T-helper 17 cell (primary cell): ENCODE measurements at regions not wholly inside any gene's neighbourhood (a gene's known extent, or its start where the extent isn't known, plus 50 kb on each side); places are given as distances from the start of the nearest gene placed in this dataset.

Experiments used
- ATAC-seq: fragments of 150-1000 bp; cut with Tn5 transposase; 2 replicates; pipeline ENCODE4 v1.10.0; 2021; ENCODE audit warnings: mild to moderate bottlenecking, moderate library complexity
- DNase-seq, 3 donors: peaks; one replicate each; pipeline versions ENCODE4 v3.0.0 to v3.0.0-alpha.2; 2020 to 2021
- H3K9me3 ChIP-seq: one replicate; pipeline ENCODE4 v1.7.0; 2013; ENCODE audit warnings: low read length, mild to moderate bottlenecking; ENCODE audit not compliant: control insufficient read depth, poor library complexity, severe bottlenecking
- H3K27ac Mint-ChIP-seq: one replicate; pipeline ENCODE4 v1.8.0; 2022; ENCODE audit warnings: mild to moderate bottlenecking, moderate library complexity, mixed read lengths
- H3K27me3 Mint-ChIP-seq: one replicate; pipeline ENCODE4 v1.8.0; 2022; ENCODE audit warnings: mixed read lengths
- H3K36me3 Mint-ChIP-seq: one replicate; pipeline ENCODE4 v1.8.0; 2022; ENCODE audit warnings: low read depth, mixed read lengths
- H3K4me1 Mint-ChIP-seq: one replicate; pipeline ENCODE4 v1.8.0; 2022; ENCODE audit warnings: mild to moderate bottlenecking, mixed read lengths
- H3K4me3 Mint-ChIP-seq: one replicate; pipeline ENCODE4 v1.8.0; 2022; ENCODE audit warnings: mild to moderate bottlenecking, moderate library complexity, mixed read lengths

- Mint-ChIP-seq H3K27me3 (peaks cover 14% of the 10 kb centered on the region), H3K36me3 (no peaks in the 10 kb centered on the region)
- no peak for ATAC-seq
Measured at GRCh38 chr2:120785228-120785966, 49.7 kb downstream of the GLI2 start.

GRCh38 chr2:120786038-120786960 is 50.6 kb downstream of the GLI2 start:
- H3K4me3 Mint-ChIP-seq: no peak overlapping the region
- no peak overlapping the region for H3K27ac Mint-ChIP-seq
- H3K27me3 Mint-ChIP-seq: peaks cover 18% of the 10 kb centered on the region
- ATAC-seq (no peak), DNase-seq (no peak)
- no peaks in the 10 kb centered on the region for H3K9me3 ChIP-seq
- H3K36me3 Mint-ChIP-seq: no peaks in the 10 kb centered on the region
- peaks cover 3% of the 10 kb centered on the region for H3K4me1 Mint-ChIP-seq

More at GRCh38 chr2:120785228-120785966, 49.7 kb downstream of the GLI2 start:
- H3K27ac Mint-ChIP-seq: no peak overlapping the region
- no peaks in the 10 kb centered on the region for H3K9me3 ChIP-seq
- H3K4me3 Mint-ChIP-seq: no peak overlapping the region
- no peak for DNase-seq
- H3K4me1 Mint-ChIP-seq: peaks cover 3% of the 10 kb centered on the region

GRCh38 chr2:120787111-120787821 is 51.6 kb downstream of the GLI2 start:
- Mint-ChIP-seq H3K36me3 (no peaks in the 10 kb centered on the region), H3K4me1 (peaks cover 5% of the 10 kb centered on the region), H3K27ac (no peak overlapping the region), H3K27me3 (peaks cover 26% of the 10 kb centered on the region), H3K4me3 (no peak overlapping the region)
- DNase-seq: no peak
- no peak for ATAC-seq
- no peaks in the 10 kb centered on the region for H3K9me3 ChIP-seq

GRCh38 chr2:120787822-120788700 is 52.4 kb downstream of the GLI2 start:
- peaks cover 5% of the 10 kb centered on the region for H3K4me1 Mint-ChIP-seq
- H3K9me3 ChIP-seq: no peaks in the 10 kb centered on the region
- DNase-seq: no peak
- no peak overlapping the region for H3K4me3 Mint-ChIP-seq
- no peak for ATAC-seq
- peaks cover 26% of the 10 kb centered on the region for H3K27me3 Mint-ChIP-seq
- no peaks in the 10 kb centered on the region for H3K36me3 Mint-ChIP-seq
- H3K27ac Mint-ChIP-seq: no peak overlapping the region

GRCh38 chr2:120791243-120791961 is 55.7 kb downstream of the GLI2 start:
- H3K9me3 ChIP-seq: no peaks in the 10 kb centered on the region
- ATAC-seq (no peak), DNase-seq (no peak)
- H3K27ac Mint-ChIP-seq: no peak overlapping the region
- H3K4me3 Mint-ChIP-seq: no peak overlapping the region
- no peaks in the 10 kb centered on the region for H3K36me3 Mint-ChIP-seq
- H3K4me1 Mint-ChIP-seq: peaks cover 4% of the 10 kb centered on the region
- H3K27me3 Mint-ChIP-seq: peaks cover 26% of the 10 kb centered on the region

GRCh38 chr2:120791962-120792297 is 56.3 kb downstream of the GLI2 start:
- no peaks in the 10 kb centered on the region for H3K9me3 ChIP-seq
- H3K27me3 Mint-ChIP-seq: peaks cover 26% of the 10 kb centered on the region
- ATAC-seq (no peak), DNase-seq (no peak)
- no peak overlapping the region for H3K4me3 Mint-ChIP-seq
- H3K27ac Mint-ChIP-seq: no peak overlapping the region
- no peaks in the 10 kb centered on the region for H3K36me3 Mint-ChIP-seq
- peaks cover 4% of the 10 kb centered on the region for H3K4me1 Mint-ChIP-seq

GRCh38 chr2:120793682-120794403 is 58.2 kb downstream of the GLI2 start:
- no peaks in the 10 kb centered on the region for H3K9me3 ChIP-seq
- DNase-seq (no peak), ATAC-seq (no peak)
- Mint-ChIP-seq H3K36me3 (no peaks in the 10 kb centered on the region), H3K4me3 (no peak overlapping the region), H3K4me1 (peaks cover 4% of the 10 kb centered on the region), H3K27me3 (peaks cover 26% of the 10 kb centered on the region), H3K27ac (no peak overlapping the region)

GRCh38 chr2:120794716-120795115 is 59.0 kb downstream of the GLI2 start:
- Mint-ChIP-seq H3K4me3 (no peak overlapping the region), H3K36me3 (peaks cover 2% of the 10 kb centered on the region), H3K4me1 (peaks cover 4% of the 10 kb centered on the region), H3K27ac (no peak overlapping the region), H3K27me3 (peaks cover 23% of the 10 kb centered on the region)
- no peak for DNase-seq
- H3K9me3 ChIP-seq: no peaks in the 10 kb centered on the region
- ATAC-seq: no peak

- H3K36me3 Mint-ChIP-seq: peaks cover 4% of the 10 kb centered on the region
- ATAC-seq (no peak), DNase-seq (no peak)
- no peaks in the 10 kb centered on the region for H3K9me3 ChIP-seq
- H3K27me3 Mint-ChIP-seq: peaks cover 22% of the 10 kb centered on the region
- no peak overlapping the region for H3K4me3 Mint-ChIP-seq
- H3K27ac Mint-ChIP-seq: no peak overlapping the region
- peaks cover 4% of the 10 kb centered on the region for H3K4me1 Mint-ChIP-seq
Measured at GRCh38 chr2:120796094-120796493, 60.4 kb downstream of the GLI2 start.

GRCh38 chr2:120797421-120798221 is 62.0 kb downstream of the GLI2 start:
- H3K27ac Mint-ChIP-seq: no peak overlapping the region
- H3K36me3 Mint-ChIP-seq: peaks cover 4% of the 10 kb centered on the region
- ATAC-seq: no peak
- no peak for DNase-seq
- H3K27me3 Mint-ChIP-seq: peaks cover 14% of the 10 kb centered on the region
- H3K4me3 Mint-ChIP-seq: no peak overlapping the region
- H3K9me3 ChIP-seq: no peaks in the 10 kb centered on the region
- peaks cover 2% of the 10 kb centered on the region for H3K4me1 Mint-ChIP-seq

- Mint-ChIP-seq H3K4me3 (no peak overlapping the region), H3K27me3 (peaks cover 12% of the 10 kb centered on the region), H3K36me3 (peaks cover 4% of the 10 kb centered on the region), H3K4me1 (peaks cover 2% of the 10 kb centered on the region), H3K27ac (no peak overlapping the region)
- DNase-seq: no peak
- no peak for ATAC-seq
- H3K9me3 ChIP-seq: no peaks in the 10 kb centered on the region
Measured at GRCh38 chr2:120798567-120799247, 63.0 kb downstream of the GLI2 start.
